GM12878 (cell line): ENCODE measurements at regions not wholly inside any gene's neighbourhood (a gene's known extent, or its start where the extent isn't known, plus 50 kb on each side); places are given as distances from the start of the nearest gene placed in this dataset.

Source experiments
- ATAC-seq: fragments of 200-7000 bp; cut with Tn5 transposase; 3 replicates; pipeline ENCODE4 v1.9.1; 2020; ENCODE audit warnings: mild to moderate bottlenecking, moderate library complexity
- BruUV-seq: library from RNA; stranded (reverse); fragments of 400-500 nt; replicated peaks from 2 replicates; lab custom pipeline; 2021; lab: Mats Ljungman, UMichigan
- CTCF ChIA-PET: fragments of 300-600 bp; sonication (Branson Sonifier 250); formaldehyde crosslinking; extraction: SDS; loops from one replicate; lab custom pipeline; 2021; ENCODE audit warnings: inconsistent platforms; lab: Yijun Ruan, JAX
- POLR2A ChIA-PET: fragments of 350-600 bp; formaldehyde crosslinking; extraction: SDS; loops from one replicate; lab custom pipeline; 2021; ENCODE audit warnings: inconsistent platforms; lab: Charles Lee
- RAD21 ChIA-PET: fragments of 300-600 bp; sonication (Branson Sonifier 250); formaldehyde crosslinking; loops from one replicate; lab custom pipeline; 2023; ENCODE audit warnings: antibody characterized with exemption; ENCODE audit not compliant: unreplicated experiment; lab: Charles Lee
- SMC1A ChIA-PET: fragments of 300-600 bp; sonication (Branson Sonifier 250); formaldehyde crosslinking; loops from one replicate; lab custom pipeline; 2023; ENCODE audit not compliant: unreplicated experiment, uncharacterized antibody; lab: Charles Lee
- DNase-seq: peaks from one replicate; pipeline ENCODE4 v3.0.0-alpha.2; 2011; ENCODE audit warnings: low read depth, low spot score
- FAIRE-seq: peaks from 3 replicates; lab custom pipeline; 2011; peaks lifted over from hg19 to GRCh38; lab: Jason Lieb, UNC
- H2AFZ ChIP-seq: 2 replicates; pipeline ENCODE4 v1.6.0; 2011; ENCODE audit warnings: low read depth, low read length, control low read depth; ENCODE audit not compliant: control insufficient read depth
- H3K27ac ChIP-seq: 2 replicates; pipeline ENCODE4 v1.5.1; 2011; ENCODE audit warnings: control low read depth; ENCODE audit not compliant: control insufficient read depth, insufficient read depth
- H3K27me3 ChIP-seq, 2 experiments: replicated peaks in 1 of 2; 2 replicates each; pipeline versions ENCODE4 v1.6.0 to v1.6.1; 2011; ENCODE audit warnings: low read length in 1 of 2; ENCODE audit not compliant: control insufficient read depth in 2 of 2, insufficient read depth in 2 of 2
- H3K36me3 ChIP-seq, 2 experiments: 2 replicates each; pipeline ENCODE4 v1.5.1; 2011; ENCODE audit warnings: low read length in 1 of 2; ENCODE audit not compliant: control insufficient read depth in 2 of 2, insufficient read depth in 2 of 2
- H3K4me1 ChIP-seq: 2 replicates; pipeline ENCODE4 v1.6.1; 2011; ENCODE audit warnings: mild to moderate bottlenecking, low read length, moderate library complexity, mixed read lengths; ENCODE audit not compliant: control insufficient read depth, insufficient read depth
- H3K4me2 ChIP-seq: 2 replicates; pipeline ENCODE4 v1.6.0; 2011; ENCODE audit warnings: control low read depth; ENCODE audit not compliant: control insufficient read depth, insufficient read depth
- H3K4me3 ChIP-seq: fragments of 200-600 bp; sonication (generic); 2 replicates; pipeline ENCODE4 v1.5.1; 2016
- H3K79me2 ChIP-seq: 2 replicates; pipeline ENCODE4 v1.6.0; 2011; ENCODE audit warnings: low read length; ENCODE audit not compliant: control insufficient read depth, insufficient read depth
- H3K9ac ChIP-seq: 2 replicates; pipeline ENCODE4 v1.8.0; 2011; ENCODE audit warnings: low read length, control low read depth, mixed read lengths; ENCODE audit not compliant: control insufficient read depth, insufficient read depth
- H3K9me3 ChIP-seq: replicated peaks from 3 replicates; pipeline ENCODE4 v1.5.1; 2011; ENCODE audit warnings: mild to moderate bottlenecking, low read length; ENCODE audit not compliant: control insufficient read depth, insufficient read depth
- H4K20me1 ChIP-seq: 2 replicates; pipeline ENCODE4 v1.6.0; 2011; ENCODE audit not compliant: control insufficient read depth, insufficient read depth
- BCL11A ChIP-seq: IDR thresholded peaks from 2 replicates; pipeline ENCODE4 v1.6.1; 2011; ENCODE audit warnings: low read depth, low read length
- CBX5 ChIP-seq: sonication (generic); IDR thresholded peaks from 2 replicates; pipeline ENCODE4 v1.6.1; 2016; ENCODE audit warnings: low read depth, moderate library complexity, mild to moderate bottlenecking, inconsistent platforms
- ESRRA ChIP-seq: IDR thresholded peaks from 2 replicates; pipeline ENCODE4 v1.6.1; 2012; ENCODE audit warnings: mild to moderate bottlenecking, low read length, improper control_type of control experiment
- EZH2 ChIP-seq: IDR thresholded peaks from 2 replicates; pipeline ENCODE4 v1.6.1; 2012; ENCODE audit warnings: low read depth, mild to moderate bottlenecking, control low read depth, inconsistent platforms, low read length, borderline replicate concordance; ENCODE audit not compliant: control insufficient read depth
- HDGF ChIP-seq: fragments of 450-650 bp; IDR thresholded peaks from 2 replicates; pipeline ENCODE4 v1.6.1; 2016; ENCODE audit warnings: antibody characterized with exemption
- PAX8 ChIP-seq: fragments of 450-650 bp; IDR thresholded peaks from 2 replicates; pipeline ENCODE4 v1.6.1; 2017; ENCODE audit warnings: mild to moderate bottlenecking, moderate library complexity
- PBX3 ChIP-seq: IDR thresholded peaks from 2 replicates; pipeline ENCODE4 v1.6.1; 2011; ENCODE audit warnings: mild to moderate bottlenecking, low read depth, low read length, moderate library complexity; ENCODE audit not compliant: insufficient replicate concordance
- POLR2AphosphoS5 ChIP-seq: IDR thresholded peaks from 2 replicates; pipeline ENCODE4 v1.6.1; 2011; ENCODE audit warnings: mild to moderate bottlenecking, low read length, inconsistent platforms
- SRF ChIP-seq, 2 experiments: IDR thresholded peaks; 2 replicates each; pipeline ENCODE4 v1.6.1; 2011; ENCODE audit warnings: low read depth in 2 of 2, low read length in 2 of 2, mild to moderate bottlenecking in 1 of 2, moderate library complexity in 1 of 2
- TAF1 ChIP-seq: IDR thresholded peaks from 2 replicates; pipeline ENCODE4 v1.6.1; 2011; ENCODE audit warnings: mild to moderate bottlenecking, low read depth, low read length, borderline replicate concordance
- TARDBP ChIP-seq: IDR thresholded peaks from 2 replicates; pipeline ENCODE4 v1.6.1; 2016; ENCODE audit warnings: borderline replicate concordance
- WGBS: methylation state at CpG from one replicate; pipeline ENCODE4 v1.1.6; 2016; ENCODE audit warnings: low lambda C conversion rate; ENCODE audit not compliant: insufficient replicate concordance, insufficient coverage; ENCODE audit errors: missing lambda C conversion rate; 5-methylcytosine and 5-hydroxymethylcytosine counted together
- in situ Hi-C: fragments of 300-500 bp; cut with MboI; formaldehyde crosslinking; loops from 9 replicates; pipeline ENCODE4 v1.14.3; 2018; ENCODE audit warnings: mixed read lengths
- intact Hi-C: fragments of 100-400 bp; cut with micrococcal nuclease; formaldehyde crosslinking; loops from one replicate; pipeline ENCODE4 v1.14.2; 2022; ENCODE audit not compliant: unreplicated experiment
- TF ChIP-seq, protein P1 (sequence below): fragments of 150-350 bp; IDR thresholded peaks from 2 replicates; pipeline ENCODE4 v1.6.1; 2016; ENCODE audit warnings: low read depth, low read length
- TF ChIP-seq, protein P2 (sequence below): IDR thresholded peaks from 2 replicates; pipeline ENCODE4 v1.6.1; 2012; ENCODE audit warnings: low read depth, low read length, improper control_type of control experiment

DNA sequence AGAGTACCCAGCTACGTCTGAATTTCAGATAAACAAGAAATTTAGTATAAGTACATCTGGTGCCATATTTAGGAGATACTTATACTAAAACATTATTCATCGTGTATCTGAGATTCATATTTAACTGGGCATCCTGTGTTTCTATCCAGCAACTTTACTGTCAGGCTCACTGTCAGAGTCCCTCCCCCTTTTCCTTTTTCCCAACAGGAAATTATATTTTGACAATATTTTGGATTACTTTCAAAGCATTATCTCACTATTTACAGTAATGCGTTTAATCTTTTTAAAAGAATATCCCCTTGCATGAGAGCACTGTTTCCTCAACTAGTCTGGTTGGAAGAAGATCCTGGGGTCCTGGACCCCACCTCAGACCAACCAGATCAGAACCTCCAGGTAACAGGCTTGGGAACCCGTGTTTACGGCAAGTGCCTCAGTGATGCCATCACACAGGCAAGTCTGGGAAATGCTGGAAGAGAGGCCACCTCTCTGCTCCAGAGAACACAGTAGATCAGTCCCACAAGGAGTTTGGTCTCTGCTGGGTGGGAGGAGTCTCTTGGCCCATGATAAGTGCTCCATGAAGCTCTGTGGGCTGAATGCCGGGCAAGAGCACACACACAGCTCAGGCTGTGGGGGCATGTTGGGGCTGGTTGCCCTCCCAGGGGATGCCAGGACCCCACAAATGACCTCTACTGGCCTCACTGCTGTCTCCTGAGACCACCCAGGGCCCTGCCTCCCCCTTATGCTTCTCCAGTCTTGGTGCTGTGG is 84.2 kb upstream of the UXS1 start:
- ATAC-seq (no peak), FAIRE-seq (no peak), DNase-seq (no peak)
- Histone ChIP-seq H3K36me3 (no peaks in the 10 kb centered on the region), H3K9me3 (no peaks in the 10 kb centered on the region), H3K4me2 (no peak overlapping the region), H3K4me1 (no peaks in the 10 kb centered on the region), H3K27ac (no peak overlapping the region), H3K4me3 (no peak overlapping the region), H4K20me1 (no peaks in the 10 kb centered on the region), H3K79me2 (no peaks in the 10 kb centered on the region), H3K9ac (no peak overlapping the region), H2AFZ (no peak overlapping the region), H3K27me3 (no peaks in the 10 kb centered on the region; a peak in 1 of 4 replicates)
- no TSS peak for BruUV-seq
- CTCF ChIA-PET = no interaction called here
- POLR2A ChIA-PET = no interaction called here
- 32% methylated on average over 6 of the region's 6 CpGs for WGBS
- no peak for TF ChIP-seq PAX8
- TF ChIP-seq EZH2 = no peak
- TF ChIP-seq BCL11A = no peak
- no peak for TF ChIP-seq PBX3
- TF ChIP-seq CBX5 = no peak
- TF ChIP-seq ESRRA = no peak
- TF ChIP-seq TARDBP = no peak
- TF ChIP-seq TAF1 = no peak
- no peak for TF ChIP-seq SRF (IDR thresholded peaks at IDR 0.05; ENCODE audit: low read depth in 2 of 2, low read length in 2 of 2)
- no peak for TF ChIP-seq HDGF
- TF ChIP-seq, protein P1, sequence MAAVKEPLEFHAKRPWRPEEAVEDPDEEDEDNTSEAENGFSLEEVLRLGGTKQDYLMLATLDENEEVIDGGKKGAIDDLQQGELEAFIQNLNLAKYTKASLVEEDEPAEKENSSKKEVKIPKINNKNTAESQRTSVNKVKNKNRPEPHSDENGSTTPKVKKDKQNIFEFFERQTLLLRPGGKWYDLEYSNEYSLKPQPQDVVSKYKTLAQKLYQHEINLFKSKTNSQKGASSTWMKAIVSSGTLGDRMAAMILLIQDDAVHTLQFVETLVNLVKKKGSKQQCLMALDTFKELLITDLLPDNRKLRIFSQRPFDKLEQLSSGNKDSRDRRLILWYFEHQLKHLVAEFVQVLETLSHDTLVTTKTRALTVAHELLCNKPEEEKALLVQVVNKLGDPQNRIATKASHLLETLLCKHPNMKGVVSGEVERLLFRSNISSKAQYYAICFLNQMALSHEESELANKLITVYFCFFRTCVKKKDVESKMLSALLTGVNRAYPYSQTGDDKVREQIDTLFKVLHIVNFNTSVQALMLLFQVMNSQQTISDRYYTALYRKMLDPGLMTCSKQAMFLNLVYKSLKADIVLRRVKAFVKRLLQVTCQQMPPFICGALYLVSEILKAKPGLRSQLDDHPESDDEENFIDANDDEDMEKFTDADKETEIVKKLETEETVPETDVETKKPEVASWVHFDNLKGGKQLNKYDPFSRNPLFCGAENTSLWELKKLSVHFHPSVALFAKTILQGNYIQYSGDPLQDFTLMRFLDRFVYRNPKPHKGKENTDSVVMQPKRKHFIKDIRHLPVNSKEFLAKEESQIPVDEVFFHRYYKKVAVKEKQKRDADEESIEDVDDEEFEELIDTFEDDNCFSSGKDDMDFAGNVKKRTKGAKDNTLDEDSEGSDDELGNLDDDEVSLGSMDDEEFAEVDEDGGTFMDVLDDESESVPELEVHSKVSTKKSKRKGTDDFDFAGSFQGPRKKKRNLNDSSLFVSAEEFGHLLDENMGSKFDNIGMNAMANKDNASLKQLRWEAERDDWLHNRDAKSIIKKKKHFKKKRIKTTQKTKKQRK = no peak
- no peak for TF ChIP-seq POLR2AphosphoS5
- TF ChIP-seq, protein P2, sequence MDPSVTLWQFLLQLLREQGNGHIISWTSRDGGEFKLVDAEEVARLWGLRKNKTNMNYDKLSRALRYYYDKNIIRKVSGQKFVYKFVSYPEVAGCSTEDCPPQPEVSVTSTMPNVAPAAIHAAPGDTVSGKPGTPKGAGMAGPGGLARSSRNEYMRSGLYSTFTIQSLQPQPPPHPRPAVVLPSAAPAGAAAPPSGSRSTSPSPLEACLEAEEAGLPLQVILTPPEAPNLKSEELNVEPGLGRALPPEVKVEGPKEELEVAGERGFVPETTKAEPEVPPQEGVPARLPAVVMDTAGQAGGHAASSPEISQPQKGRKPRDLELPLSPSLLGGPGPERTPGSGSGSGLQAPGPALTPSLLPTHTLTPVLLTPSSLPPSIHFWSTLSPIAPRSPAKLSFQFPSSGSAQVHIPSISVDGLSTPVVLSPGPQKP = no peak
- RAD21 ChIA-PET = no interaction called here
- intact Hi-C loops = no loop called here
- in situ Hi-C loops = no loop called here
- SMC1A ChIA-PET = no interaction called here
